ENCODE measurements at regions not wholly inside any gene's neighbourhood (a gene's known extent, or its start where the extent isn't known, plus 50 kb on each side); places are given as distances from the start of the nearest gene placed in this dataset.

DNA sequence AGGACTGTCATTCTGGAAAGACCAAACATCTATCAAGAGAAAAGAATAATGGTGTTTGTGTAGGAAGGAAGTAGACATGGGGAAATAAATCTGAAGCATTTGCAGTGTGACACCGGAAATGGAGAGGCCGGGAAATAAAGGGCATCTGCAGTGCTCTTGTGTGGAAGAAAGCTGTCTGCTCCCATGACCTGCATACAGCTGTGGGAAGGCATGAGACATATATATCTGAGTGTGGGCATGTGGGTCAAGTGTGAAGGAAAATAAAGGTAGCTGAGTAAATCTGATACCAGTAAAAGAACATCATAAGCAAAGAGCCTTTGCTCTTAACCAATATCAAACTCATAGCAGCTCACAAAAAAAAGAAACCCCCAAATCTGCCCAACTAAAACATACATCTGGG is 72.1 kb upstream of the OR5AK2 start:
- Histone ChIP-seq H2AFZ (no peak overlapping the region), H3K79me2 (ENCODE audit: insufficient read depth) (no peaks in the 10 kb centered on the region), H3K4me3 (no peak overlapping the region), H3K9me3 (ENCODE audit: low read depth) (no peaks in the 10 kb centered on the region), H3K36me3 (ENCODE audit: low read depth) (no peaks in the 10 kb centered on the region), H3K9ac (no peak overlapping the region), H3F3A (ENCODE audit: insufficient read depth) (no peaks in the 10 kb centered on the region), H3K4me2 (ENCODE audit: unreplicated experiment) (no peak overlapping the region), H3K27ac (no peak overlapping the region), H3K9me2 (ENCODE audit: insufficient read depth) (no peaks in the 10 kb centered on the region), H3K4me1 (ENCODE audit: insufficient read depth) (no peaks in the 10 kb centered on the region), H4K20me1 (ENCODE audit: insufficient read depth) (no peaks in the 10 kb centered on the region), H3K27me3 (replicated peaks; ENCODE audit: insufficient read depth) (no peaks in the 10 kb centered on the region)
- in situ Hi-C loops (cut with MboI), result no loop called here
- no peak for TF ChIP-seq EZH2 (IDR thresholded peaks at IDR 0.05; ENCODE audit: insufficient read depth, poor library complexity, severe bottlenecking)
- no peak for TF ChIP-seq EZH2phosphoT487 (IDR thresholded peaks at IDR 0.05; ENCODE audit: insufficient read depth, low read depth)
- WGBS, 2 experiments (ENCODE audit: low coverage in 1 of 2, low lambda C conversion rate in 2 of 2, missing lambda C conversion rate in 2 of 2), result 33 to 63% methylated on average over 2 of the region's 2 CpGs
- no peak for DNase-seq

DNA sequence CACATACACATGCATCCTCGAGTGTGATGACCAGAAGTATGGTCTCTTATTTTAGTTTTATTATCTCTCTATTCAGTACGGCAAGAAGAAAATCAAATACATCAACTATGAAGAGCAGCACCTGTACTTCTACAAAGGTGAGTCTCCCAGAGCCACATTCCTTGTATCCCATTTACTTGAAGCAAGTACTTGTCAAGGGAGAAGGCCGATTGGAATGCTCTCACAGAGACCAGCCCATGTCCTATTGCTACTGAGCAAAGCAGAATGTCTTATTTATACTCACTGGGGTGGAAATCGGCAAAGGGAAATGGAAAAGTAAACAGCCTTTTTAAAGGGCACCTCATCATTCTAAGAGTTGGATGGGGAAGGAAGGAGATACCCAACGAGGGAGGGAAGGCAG is 72.6 kb upstream of the OR5AK2 start:
- H3F3A ChIP-seq (ENCODE audit: insufficient read depth), result no peaks in the 10 kb centered on the region
- H3K9me2 ChIP-seq (ENCODE audit: insufficient read depth), result no peaks in the 10 kb centered on the region
- WGBS, 2 experiments (ENCODE audit: low coverage in 1 of 2, low lambda C conversion rate in 2 of 2, missing lambda C conversion rate in 2 of 2), result 22 to 27% methylated on average over 5 of the region's 5 CpGs

DNA sequence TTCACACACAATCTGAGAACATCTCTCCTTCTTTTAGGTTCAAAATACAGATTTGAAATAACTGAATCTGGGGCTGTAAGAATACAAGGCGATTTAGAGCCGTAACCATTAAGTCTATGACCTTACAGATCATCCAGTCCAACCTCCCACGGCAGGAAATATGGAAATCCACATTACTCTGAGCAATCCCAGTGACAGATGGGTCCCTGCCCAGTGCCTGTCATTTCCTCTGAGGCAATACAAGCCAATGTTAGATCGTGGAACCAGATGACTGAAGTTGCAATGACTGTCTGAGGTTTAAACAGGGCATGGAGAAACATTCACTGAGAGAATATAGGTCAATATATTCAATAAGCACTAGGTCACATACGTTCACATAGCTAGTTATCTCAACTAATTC is 77.4 kb upstream of the OR5AK2 start:
- DNase-seq, result no peak
- no peaks in the 10 kb centered on the region for H3F3A ChIP-seq (ENCODE audit: insufficient read depth)
- in situ Hi-C loops (cut with MboI), result no loop called here
- H3K9ac ChIP-seq, result no peak overlapping the region
- H3K9me3 ChIP-seq (ENCODE audit: low read depth), result no peaks in the 10 kb centered on the region
- no peaks in the 10 kb centered on the region for H3K27me3 ChIP-seq (replicated peaks; ENCODE audit: insufficient read depth)
- H3K4me1 ChIP-seq (ENCODE audit: insufficient read depth), result no peaks in the 10 kb centered on the region
- no peaks in the 10 kb centered on the region for H4K20me1 ChIP-seq (ENCODE audit: insufficient read depth)
- no peaks in the 10 kb centered on the region for H3K36me3 ChIP-seq (ENCODE audit: low read depth)
- 14 to 19% methylated on average over 5 of the region's 5 CpGs for WGBS, 2 experiments (ENCODE audit: low coverage in 1 of 2, low lambda C conversion rate in 2 of 2, missing lambda C conversion rate in 2 of 2)
- no peaks in the 10 kb centered on the region for H3K79me2 ChIP-seq (ENCODE audit: insufficient read depth)
- no peak overlapping the region for H2AFZ ChIP-seq
- H3K9me2 ChIP-seq (ENCODE audit: insufficient read depth), result no peaks in the 10 kb centered on the region
- no peak overlapping the region for H3K4me2 ChIP-seq (ENCODE audit: unreplicated experiment)
- TF ChIP-seq EZH2 (IDR thresholded peaks at IDR 0.05; ENCODE audit: insufficient read depth, poor library complexity, severe bottlenecking) (no peak), EZH2phosphoT487 (IDR thresholded peaks at IDR 0.05; ENCODE audit: insufficient read depth, low read depth) (no peak)
- no peak overlapping the region for H3K27ac ChIP-seq
- H3K4me3 ChIP-seq, result no peak overlapping the region

More for the DNA sequence above, 72.6 kb upstream of the OR5AK2 start:
- Histone ChIP-seq H3K79me2 (ENCODE audit: insufficient read depth) (no peaks in the 10 kb centered on the region), H3K27ac (no peak overlapping the region), H4K20me1 (ENCODE audit: insufficient read depth) (no peaks in the 10 kb centered on the region), H2AFZ (no peak overlapping the region), H3K4me3 (no peak overlapping the region), H3K27me3 (replicated peaks; ENCODE audit: insufficient read depth) (no peaks in the 10 kb centered on the region), H3K36me3 (ENCODE audit: low read depth) (no peaks in the 10 kb centered on the region), H3K9ac (no peak overlapping the region), H3K9me3 (ENCODE audit: low read depth) (no peaks in the 10 kb centered on the region), H3K4me1 (ENCODE audit: insufficient read depth) (no peaks in the 10 kb centered on the region), H3K4me2 (ENCODE audit: unreplicated experiment) (no peak overlapping the region)
- in situ Hi-C loops (cut with MboI), result no loop called here
- no peak for TF ChIP-seq EZH2 (IDR thresholded peaks at IDR 0.05; ENCODE audit: insufficient read depth, poor library complexity, severe bottlenecking)
- TF ChIP-seq EZH2phosphoT487 (IDR thresholded peaks at IDR 0.05; ENCODE audit: insufficient read depth, low read depth), result no peak
- DNase-seq, result no peak

DNA sequence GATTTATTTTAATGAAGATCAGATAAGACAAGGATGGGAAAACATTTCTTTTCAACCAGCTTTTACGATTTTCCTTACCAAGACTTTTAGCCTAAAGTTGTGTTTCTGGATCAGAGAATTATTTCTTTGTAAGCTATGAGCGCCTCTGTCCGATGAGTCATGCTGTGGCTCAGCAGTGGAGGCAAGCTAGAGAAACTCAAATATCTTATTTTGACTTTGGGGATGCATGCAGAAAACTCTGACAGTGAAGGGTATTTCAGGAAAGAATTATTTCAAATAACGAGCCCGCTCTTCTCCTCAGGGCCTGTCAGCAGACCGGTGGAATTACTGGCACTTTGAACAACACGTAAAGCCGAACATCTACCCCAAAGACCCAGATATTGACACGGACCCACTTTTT is 77.9 kb upstream of the OR5AK2 start:
- no peaks in the 10 kb centered on the region for H3F3A ChIP-seq (ENCODE audit: insufficient read depth)
- H2AFZ ChIP-seq, result no peak overlapping the region
- no peaks in the 10 kb centered on the region for H3K36me3 ChIP-seq (ENCODE audit: low read depth)
- H3K9me3 ChIP-seq (ENCODE audit: low read depth), result no peaks in the 10 kb centered on the region
- no peak overlapping the region for H3K27ac ChIP-seq
- no peaks in the 10 kb centered on the region; the same call in 1 of the 2 replicates for H3K27me3 ChIP-seq (replicated peaks; ENCODE audit: insufficient read depth)
- peak; percentile 14 for DNase-seq
- no peaks in the 10 kb centered on the region for H3K9me2 ChIP-seq (ENCODE audit: insufficient read depth)
- no peaks in the 10 kb centered on the region for H4K20me1 ChIP-seq (ENCODE audit: insufficient read depth)
- in situ Hi-C loops (cut with MboI), result no loop called here
- H3K9ac ChIP-seq, result no peak overlapping the region
- TF ChIP-seq EZH2phosphoT487 (IDR thresholded peaks at IDR 0.05; ENCODE audit: insufficient read depth, low read depth), result no peak
- H3K4me3 ChIP-seq, result no peak overlapping the region
- no peak overlapping the region for H3K4me2 ChIP-seq (ENCODE audit: unreplicated experiment)
- H3K79me2 ChIP-seq (ENCODE audit: insufficient read depth), result no peaks in the 10 kb centered on the region
- WGBS, 2 experiments (ENCODE audit: low coverage in 1 of 2, low lambda C conversion rate in 2 of 2, missing lambda C conversion rate in 2 of 2), result 60 to 72% methylated on average over 9 of the region's 9 CpGs
- H3K4me1 ChIP-seq (ENCODE audit: insufficient read depth), result no peaks in the 10 kb centered on the region

Data from GM23248 (cell line).